ENCODE measurements at regions not wholly inside any gene's neighbourhood (a gene's known extent, or its start where the extent isn't known, plus 50 kb on each side); places are given as distances from the start of the nearest gene placed in this dataset.

GRCh38 chr6:117837261-117837660 lies 69.8 kb upstream of the SLC35F1 start:
- Histone ChIP-seq H3K27me3 (ENCODE audit: insufficient read depth, low read length) (no peaks in the 10 kb centered on the region), H3K79me2 (ENCODE audit: insufficient read depth, low read length) (no peaks in the 10 kb centered on the region), H3K36me3 (ENCODE audit: insufficient read depth, low read length) (no peaks in the 10 kb centered on the region), H2AFZ (ENCODE audit: low read length) (no peak overlapping the region), H3K4me2 (ENCODE audit: insufficient read depth, low read length) (no peak overlapping the region), H4K20me1 (ENCODE audit: insufficient read depth, low read length) (no peaks in the 10 kb centered on the region), H3K27ac (ENCODE audit: low read depth, low read length) (no peak overlapping the region), H3K4me1 (ENCODE audit: insufficient read depth, low read length) (no peaks in the 10 kb centered on the region), H3K4me3 (ENCODE audit: insufficient read depth, low read length) (no peak overlapping the region), H3K9me3 (ENCODE audit: low read depth, low read length) (no peaks in the 10 kb centered on the region)
- DNase-seq (ENCODE audit: insufficient read length, low spot score, missing footprints) = no peak
- no peak for TF ChIP-seq CTCF (IDR thresholded peaks at IDR 0.05; ENCODE audit: extremely low read depth, low read depth, low read length)

DNA sequence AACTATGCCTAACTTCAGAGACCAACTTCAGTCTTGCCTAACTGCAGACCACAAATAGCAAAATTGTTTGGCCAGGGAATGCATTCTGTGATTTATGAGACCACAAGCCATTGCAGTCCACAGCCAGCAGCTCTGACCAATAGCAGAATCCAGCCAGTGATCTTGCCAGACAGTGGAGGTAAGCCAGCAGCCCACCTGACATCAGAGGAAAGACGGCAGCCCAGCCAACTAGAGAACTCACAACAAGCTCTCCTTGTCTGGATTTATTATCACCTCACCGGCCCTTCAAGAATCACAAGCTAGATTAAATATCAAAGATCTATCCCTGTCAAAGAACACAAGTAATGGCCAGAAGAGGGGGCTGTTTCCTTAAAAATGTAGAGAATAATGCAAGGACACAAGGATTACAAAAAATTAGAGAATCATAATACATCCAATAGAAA lies 66.5 kb upstream of the SLC35F1 start:
- Histone ChIP-seq H3K27me3 (ENCODE audit: insufficient read depth, low read length) (no peaks in the 10 kb centered on the region), H3K4me2 (ENCODE audit: insufficient read depth, low read length) (no peak overlapping the region), H3K36me3 (ENCODE audit: insufficient read depth, low read length) (no peaks in the 10 kb centered on the region), H3K79me2 (ENCODE audit: insufficient read depth, low read length) (no peaks in the 10 kb centered on the region), H3K4me1 (ENCODE audit: insufficient read depth, low read length) (no peaks in the 10 kb centered on the region), H3K9me3 (ENCODE audit: low read depth, low read length) (no peaks in the 10 kb centered on the region), H4K20me1 (ENCODE audit: insufficient read depth, low read length) (no peaks in the 10 kb centered on the region), H2AFZ (ENCODE audit: low read length) (no peak overlapping the region), H3K27ac (ENCODE audit: low read depth, low read length) (no peak overlapping the region), H3K4me3 (ENCODE audit: insufficient read depth, low read length) (no peak overlapping the region)
- peak; percentile 46 for TF ChIP-seq CTCF (IDR thresholded peaks at IDR 0.05; ENCODE audit: extremely low read depth, low read depth, low read length)
- DNase-seq (ENCODE audit: insufficient read length, low spot score, missing footprints) = peak; percentile 34

DNA sequence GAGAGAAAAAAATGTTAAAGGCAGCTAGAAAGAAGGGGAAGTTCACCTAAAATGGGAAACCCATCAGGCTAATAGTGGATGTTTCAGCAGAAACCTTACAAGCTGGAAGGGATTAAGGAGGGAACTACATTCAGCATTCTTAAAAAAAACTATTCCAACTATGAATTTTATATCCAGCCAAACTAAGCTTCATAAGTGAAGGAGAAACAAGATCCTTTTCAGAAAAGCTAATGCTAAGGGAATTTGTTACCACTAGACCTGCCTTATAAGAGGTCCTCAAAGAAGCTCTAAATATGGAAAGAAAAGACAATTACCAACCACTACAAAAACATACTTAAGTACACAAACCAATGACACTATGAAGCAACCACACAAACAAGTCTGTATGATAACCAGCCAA lies 59.2 kb upstream of the SLC35F1 start:
- H2AFZ ChIP-seq (ENCODE audit: low read length) = no peak overlapping the region
- DNase-seq (ENCODE audit: insufficient read length, low spot score, missing footprints) = no peak
- no peak overlapping the region for H3K4me3 ChIP-seq (ENCODE audit: insufficient read depth, low read length)
- no peak for TF ChIP-seq CTCF (IDR thresholded peaks at IDR 0.05; ENCODE audit: extremely low read depth, low read depth, low read length)
- no peaks in the 10 kb centered on the region for H4K20me1 ChIP-seq (ENCODE audit: insufficient read depth, low read length)
- H3K27ac ChIP-seq (ENCODE audit: low read depth, low read length) = no peak overlapping the region
- no peaks in the 10 kb centered on the region for H3K79me2 ChIP-seq (ENCODE audit: insufficient read depth, low read length)
- no peaks in the 10 kb centered on the region for H3K9me3 ChIP-seq (ENCODE audit: low read depth, low read length)
- no peaks in the 10 kb centered on the region for H3K4me1 ChIP-seq (ENCODE audit: insufficient read depth, low read length)
- H3K4me2 ChIP-seq (ENCODE audit: insufficient read depth, low read length) = no peak overlapping the region
- H3K36me3 ChIP-seq (ENCODE audit: insufficient read depth, low read length) = no peaks in the 10 kb centered on the region
- H3K27me3 ChIP-seq (ENCODE audit: insufficient read depth, low read length) = no peaks in the 10 kb centered on the region

GRCh38 chr6:117849087-117849486 lies 58.0 kb upstream of the SLC35F1 start:
- Histone ChIP-seq H4K20me1 (ENCODE audit: insufficient read depth, low read length) (no peaks in the 10 kb centered on the region), H3K36me3 (ENCODE audit: insufficient read depth, low read length) (no peaks in the 10 kb centered on the region), H3K4me1 (ENCODE audit: insufficient read depth, low read length) (no peaks in the 10 kb centered on the region), H3K4me2 (ENCODE audit: insufficient read depth, low read length) (no peak overlapping the region), H2AFZ (ENCODE audit: low read length) (no peak overlapping the region), H3K4me3 (ENCODE audit: insufficient read depth, low read length) (no peak overlapping the region), H3K27ac (ENCODE audit: low read depth, low read length) (no peak overlapping the region), H3K27me3 (ENCODE audit: insufficient read depth, low read length) (no peaks in the 10 kb centered on the region), H3K79me2 (ENCODE audit: insufficient read depth, low read length) (no peaks in the 10 kb centered on the region), H3K9me3 (ENCODE audit: low read depth, low read length) (no peaks in the 10 kb centered on the region)
- no peak for DNase-seq (ENCODE audit: insufficient read length, low spot score, missing footprints)
- TF ChIP-seq CTCF (IDR thresholded peaks at IDR 0.05; ENCODE audit: extremely low read depth, low read depth, low read length) = no peak
